Stimulated activated effector memory CD8-positive, alpha-beta T cell treated with anti-CD3 and anti-CD28 coated beads, Interleukin-12 subunit alpha, Interleukin-12 subunit beta, amount 100 ng/mL, for 72 hours (primary cell): ENCODE measurements at regions not wholly inside any gene's neighbourhood (a gene's known extent, or its start where the extent isn't known, plus 50 kb on each side); places are given as distances from the start of the nearest gene placed in this dataset.

Experiments
- ATAC-seq: fragments of 150-1000 bp; cut with Tn5 transposase; 2 replicates; pipeline ENCODE4 v1.10.0; 2021
- DNase-seq, 2 donors: peaks; one replicate each; pipeline ENCODE4 v3.0.0; 2021 to 2022; ENCODE audit warnings: low spot score in 2 of 2
- H3K27ac Mint-ChIP-seq: one replicate; pipeline ENCODE4 v1.8.0; 2022; ENCODE audit warnings: mild to moderate bottlenecking, mixed read lengths
- H3K36me3 Mint-ChIP-seq: one replicate; pipeline ENCODE4 v1.8.0; 2022; ENCODE audit warnings: mild to moderate bottlenecking, mixed read lengths
- H3K4me1 Mint-ChIP-seq: one replicate; pipeline ENCODE4 v1.8.0; 2022; ENCODE audit warnings: mixed read lengths
- H3K4me3 Mint-ChIP-seq: one replicate; pipeline ENCODE4 v1.8.0; 2022; ENCODE audit warnings: mild to moderate bottlenecking, mixed read lengths
- H3K9me3 Mint-ChIP-seq: one replicate; pipeline ENCODE4 v1.8.0; 2022; ENCODE audit warnings: mixed read lengths

DNA sequence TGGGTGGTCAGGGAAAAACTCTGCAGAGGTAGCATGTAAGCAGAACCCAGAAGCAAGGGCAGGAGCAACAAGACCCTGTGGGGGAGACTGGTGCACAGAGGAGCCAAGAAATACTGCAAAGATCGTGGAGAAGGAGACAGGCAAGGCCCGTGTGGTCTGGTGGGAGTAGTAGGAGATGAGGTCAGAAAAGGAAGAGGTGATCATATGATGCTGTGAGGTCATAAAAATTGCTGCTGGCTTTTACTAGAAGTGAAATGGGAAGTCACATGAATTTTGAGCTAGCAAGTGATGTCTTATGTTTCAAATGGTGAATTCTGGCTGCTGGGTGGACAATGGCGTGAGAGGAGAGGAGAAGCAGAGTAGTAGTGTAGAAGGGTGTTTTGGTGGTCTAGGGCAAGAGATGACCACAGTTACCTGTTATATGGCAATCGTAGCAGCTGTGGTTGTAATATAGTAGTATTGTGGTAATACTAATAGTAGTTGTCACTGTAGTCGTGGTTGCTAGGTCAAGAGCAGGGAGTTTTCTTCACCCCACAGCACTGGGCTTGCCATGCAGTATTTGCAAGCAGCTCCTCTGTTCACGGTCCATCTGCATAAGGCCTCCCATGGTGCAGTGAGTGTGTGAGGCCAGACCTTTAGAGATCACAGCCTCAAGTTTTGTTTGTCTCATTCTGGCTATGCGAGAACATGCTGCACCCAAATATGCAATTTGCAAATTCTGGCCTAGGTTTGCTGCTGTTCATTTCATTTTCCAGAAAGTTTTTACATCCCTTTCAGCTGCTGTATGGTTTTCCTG lies 205.0 kb downstream of the TSHZ3 start:
- Mint-ChIP-seq H3K9me3 (no peaks in the 10 kb centered on the region), H3K36me3 (no peaks in the 10 kb centered on the region), H3K4me3 (no peak overlapping the region), H3K27ac (no peak overlapping the region), H3K4me1 (no peaks in the 10 kb centered on the region)
- peak; percentile 8 for ATAC-seq
- no peak for DNase-seq

DNA sequence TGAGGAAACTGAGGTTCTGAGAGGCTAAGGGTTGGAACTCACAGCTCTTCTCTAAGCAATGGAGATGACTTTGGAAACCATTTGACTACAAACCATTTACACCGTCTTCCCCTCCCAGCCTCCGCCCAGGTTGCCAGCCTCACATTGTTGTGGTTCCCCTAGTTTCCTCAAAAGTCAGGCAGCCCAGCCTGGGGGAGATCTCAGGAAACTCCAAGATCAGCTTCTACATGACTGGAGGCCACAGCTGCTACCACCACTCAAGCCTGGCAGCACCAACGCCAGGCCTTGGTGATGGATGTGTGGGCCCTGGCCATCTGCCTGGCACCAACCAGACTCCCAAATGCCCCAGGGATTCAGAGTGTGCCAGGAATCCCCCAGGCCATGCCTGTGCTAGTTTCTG lies 207.9 kb downstream of the TSHZ3 start:
- Mint-ChIP-seq H3K36me3 (no peaks in the 10 kb centered on the region), H3K4me1 (no peaks in the 10 kb centered on the region), H3K9me3 (no peaks in the 10 kb centered on the region), H3K4me3 (no peak overlapping the region), H3K27ac (no peak overlapping the region)
- ATAC-seq: no peak
- no peak for DNase-seq

DNA sequence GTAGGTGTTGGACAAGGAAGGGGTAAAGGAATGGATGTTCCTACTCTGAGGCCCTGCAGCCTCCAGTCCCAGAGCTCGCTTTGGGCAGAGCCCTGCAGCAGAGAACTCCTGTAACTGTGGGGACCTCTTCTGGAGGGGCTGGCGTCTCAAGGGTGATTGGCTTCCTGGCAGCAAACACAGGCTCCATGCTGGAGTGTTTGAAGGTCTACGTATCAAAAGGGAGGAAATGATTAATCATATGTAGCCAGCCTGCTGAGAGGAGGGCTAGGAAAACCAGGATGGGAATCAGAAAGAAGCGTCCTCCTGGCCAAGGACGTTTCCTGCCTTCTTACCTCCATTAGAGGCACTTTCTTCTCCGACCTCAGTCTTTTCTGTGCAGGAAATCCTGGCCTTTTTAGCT lies 208.5 kb downstream of the TSHZ3 start:
- H3K36me3 Mint-ChIP-seq: no peaks in the 10 kb centered on the region
- DNase-seq: no peak
- H3K27ac Mint-ChIP-seq: no peak overlapping the region
- ATAC-seq: no peak
- no peak overlapping the region for H3K4me3 Mint-ChIP-seq
- H3K9me3 Mint-ChIP-seq: no peaks in the 10 kb centered on the region
- no peaks in the 10 kb centered on the region for H3K4me1 Mint-ChIP-seq

DNA sequence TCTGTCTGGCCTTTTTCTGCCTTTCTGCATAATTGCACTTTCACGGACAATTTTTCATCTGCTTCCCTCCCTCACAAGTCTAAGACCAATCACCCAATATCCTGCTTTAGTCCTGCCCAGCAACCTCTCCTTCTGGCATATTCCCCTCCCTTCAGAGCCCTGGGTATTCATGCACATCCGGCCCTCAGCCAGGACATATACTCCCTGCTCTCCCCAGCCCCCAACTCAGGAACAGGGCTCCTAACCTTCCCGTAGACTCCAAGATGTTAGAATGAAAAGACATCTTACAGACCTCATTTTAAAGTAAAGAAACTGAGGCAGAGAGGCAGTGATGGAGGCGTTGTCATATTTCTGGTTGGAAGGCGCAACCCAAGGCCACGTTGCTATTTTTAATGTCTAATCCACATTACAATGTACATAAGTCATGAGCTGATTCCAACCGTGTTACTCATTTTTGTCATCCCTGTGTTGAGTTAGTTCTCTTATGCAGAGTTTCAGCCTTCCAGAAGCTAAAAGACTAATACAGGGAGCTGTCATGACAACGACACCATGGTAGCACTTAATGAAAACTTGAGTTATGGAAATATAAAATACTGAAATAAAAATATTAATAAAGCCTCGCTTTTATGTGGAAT lies 209.2 kb downstream of the TSHZ3 start:
- no peaks in the 10 kb centered on the region for H3K4me1 Mint-ChIP-seq
- no peaks in the 10 kb centered on the region for H3K36me3 Mint-ChIP-seq
- DNase-seq: no peak
- no peak for ATAC-seq
- no peak overlapping the region for H3K27ac Mint-ChIP-seq
- no peaks in the 10 kb centered on the region for H3K9me3 Mint-ChIP-seq
- no peak overlapping the region for H3K4me3 Mint-ChIP-seq

DNA sequence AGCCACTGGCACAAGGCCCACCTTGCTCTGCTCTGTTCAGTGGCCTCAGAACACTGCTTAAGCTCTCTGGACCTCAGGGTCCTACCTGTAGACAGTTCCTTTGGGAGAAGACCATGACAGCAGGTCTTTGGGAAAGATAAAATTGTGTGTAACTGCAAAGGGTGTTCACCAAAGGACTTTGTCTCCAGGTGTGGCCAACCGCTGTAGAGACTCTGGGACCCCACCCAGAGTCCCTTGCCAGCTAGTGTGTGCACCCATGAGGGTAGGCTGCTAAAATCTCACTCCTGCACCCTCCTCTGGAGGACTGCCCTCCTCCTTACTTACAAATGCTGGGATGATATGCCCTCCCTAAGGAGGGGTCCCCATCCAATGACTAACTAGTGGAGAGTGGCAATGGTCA lies 211.2 kb downstream of the TSHZ3 start:
- no peaks in the 10 kb centered on the region for H3K4me1 Mint-ChIP-seq
- no peak for DNase-seq
- no peak overlapping the region for H3K4me3 Mint-ChIP-seq
- no peaks in the 10 kb centered on the region for H3K9me3 Mint-ChIP-seq
- H3K36me3 Mint-ChIP-seq: no peaks in the 10 kb centered on the region
- ATAC-seq: no peak
- H3K27ac Mint-ChIP-seq: no peak overlapping the region

DNA sequence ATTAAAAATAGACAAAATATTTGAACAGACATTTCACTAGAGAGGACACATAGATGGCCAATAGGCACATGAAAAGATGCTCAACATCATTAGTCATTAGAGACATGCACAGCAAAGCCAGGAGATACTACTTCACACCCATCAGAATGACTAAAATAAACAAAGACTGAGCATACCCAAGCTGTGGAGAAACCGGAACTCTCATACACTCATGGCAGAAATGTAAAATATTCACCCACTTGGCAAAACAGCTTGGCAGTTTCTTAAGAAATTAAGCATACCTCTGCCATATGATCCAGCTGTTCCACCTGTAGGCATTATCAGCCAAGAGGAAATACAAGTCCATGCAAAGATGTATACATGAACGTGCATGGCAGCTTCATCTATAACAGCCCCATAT lies 213.4 kb downstream of the TSHZ3 start:
- Mint-ChIP-seq H3K4me3 (no peak overlapping the region), H3K4me1 (no peaks in the 10 kb centered on the region), H3K9me3 (no peaks in the 10 kb centered on the region), H3K27ac (no peak overlapping the region), H3K36me3 (no peaks in the 10 kb centered on the region)
- DNase-seq (no peak), ATAC-seq (no peak)

DNA sequence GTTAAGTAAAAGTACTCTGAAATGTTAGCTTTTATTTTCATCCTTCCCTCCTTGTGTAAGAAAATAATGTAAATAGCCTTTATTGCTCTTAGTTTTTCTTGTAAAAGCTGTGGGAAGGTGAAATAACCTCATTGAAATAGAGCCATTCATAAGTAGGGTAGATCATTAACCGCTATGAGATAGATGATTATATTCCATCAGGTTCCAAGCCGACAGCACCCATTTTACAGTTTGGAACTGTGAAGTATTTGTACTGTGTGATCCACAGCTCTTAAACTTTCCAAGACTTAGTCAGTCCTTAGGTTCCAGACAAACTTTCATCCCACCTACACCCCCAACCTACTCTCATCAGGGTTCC lies 216.5 kb downstream of the TSHZ3 start:
- Mint-ChIP-seq H3K27ac (no peak overlapping the region), H3K36me3 (no peaks in the 10 kb centered on the region), H3K4me3 (no peak overlapping the region), H3K9me3 (no peaks in the 10 kb centered on the region), H3K4me1 (no peaks in the 10 kb centered on the region)
- no peak for DNase-seq
- no peak for ATAC-seq

DNA sequence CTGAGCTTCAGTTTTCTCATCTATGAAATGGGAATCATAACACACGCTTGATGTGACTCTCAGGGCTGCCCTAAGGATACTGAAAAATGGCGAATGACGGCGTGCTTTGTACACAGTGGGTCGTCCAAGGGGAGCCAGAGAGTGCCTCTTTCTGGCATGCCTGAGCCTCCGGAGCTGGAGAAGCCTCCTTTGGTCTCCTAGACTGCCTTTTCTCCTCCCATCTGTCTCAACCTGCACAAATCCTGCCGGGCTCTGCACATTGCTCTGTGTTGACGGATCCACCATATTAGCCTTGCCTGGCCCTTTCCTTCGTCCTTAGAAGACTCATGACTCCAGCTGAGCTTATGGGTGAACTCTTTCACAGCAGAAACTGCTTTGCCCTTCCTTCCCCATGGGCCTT lies 220.9 kb downstream of the TSHZ3 start:
- no peak overlapping the region for H3K4me3 Mint-ChIP-seq
- no peaks in the 10 kb centered on the region for H3K36me3 Mint-ChIP-seq
- no peak overlapping the region for H3K27ac Mint-ChIP-seq
- H3K4me1 Mint-ChIP-seq: no peaks in the 10 kb centered on the region
- DNase-seq (no peak), ATAC-seq (no peak)
- H3K9me3 Mint-ChIP-seq: no peaks in the 10 kb centered on the region

DNA sequence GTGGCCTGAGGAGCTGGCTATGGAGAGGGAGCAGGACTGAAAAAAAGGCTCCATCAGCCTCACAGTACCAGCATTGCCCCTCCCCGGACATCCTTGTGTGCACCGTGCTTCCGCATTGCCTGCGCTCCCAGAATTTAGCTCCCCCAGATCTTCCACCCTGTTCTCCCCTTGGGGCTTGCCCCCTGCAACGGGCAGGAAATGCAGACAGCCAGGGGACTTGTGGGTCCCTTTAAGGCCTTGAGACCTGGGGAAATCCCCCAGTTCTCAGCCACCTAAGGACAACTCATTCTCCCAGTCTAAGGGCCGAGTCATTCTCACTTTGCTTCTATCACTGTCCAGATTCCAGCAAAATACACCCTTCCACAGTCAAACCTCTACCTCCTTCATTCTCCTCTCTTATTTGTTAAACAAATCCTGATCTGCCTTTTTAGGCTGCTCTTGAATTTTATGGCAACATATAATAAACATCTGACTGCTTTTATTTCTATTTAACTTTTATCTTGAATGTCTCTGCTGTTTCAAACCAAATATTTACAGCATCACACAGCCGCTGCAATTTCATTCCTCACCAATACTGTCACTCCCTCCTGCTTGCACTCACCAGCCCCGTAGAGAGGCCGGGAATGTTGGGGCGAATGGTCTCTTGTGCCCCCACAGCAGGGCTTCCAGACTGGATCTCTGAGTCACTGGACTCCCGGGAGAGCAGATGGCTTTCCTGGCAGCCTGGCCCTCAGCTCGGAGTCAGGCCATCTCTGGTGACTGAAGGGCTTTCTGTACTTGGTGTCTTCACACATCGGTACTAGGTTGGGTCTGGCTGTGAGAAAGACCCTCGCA lies 221.9 kb downstream of the TSHZ3 start:
- Mint-ChIP-seq H3K36me3 (no peaks in the 10 kb centered on the region), H3K27ac (no peak overlapping the region), H3K4me3 (no peak overlapping the region), H3K4me1 (no peaks in the 10 kb centered on the region), H3K9me3 (no peaks in the 10 kb centered on the region)
- no peak for DNase-seq
- peak; percentile 64 for ATAC-seq

DNA sequence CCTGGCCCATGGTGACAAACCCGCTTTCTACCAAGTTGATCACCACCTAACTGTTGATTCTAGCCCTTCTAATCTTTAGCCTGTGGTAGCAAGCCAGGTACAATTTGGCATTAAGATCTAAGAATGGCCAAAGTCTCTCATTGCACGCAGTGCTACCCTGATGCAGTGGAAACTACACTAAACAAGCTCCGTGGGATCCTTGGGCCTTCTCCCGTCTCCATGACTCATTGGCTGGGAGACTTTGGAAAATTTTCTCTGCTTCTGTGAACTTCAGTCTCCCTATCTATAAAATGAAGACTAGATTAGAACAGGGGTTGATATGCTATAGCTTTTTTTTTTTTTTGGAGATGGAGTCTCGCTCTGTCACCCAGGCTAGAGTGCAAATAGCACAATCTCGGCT lies 223.0 kb downstream of the TSHZ3 start:
- H3K4me3 Mint-ChIP-seq: no peak overlapping the region
- no peaks in the 10 kb centered on the region for H3K4me1 Mint-ChIP-seq
- H3K36me3 Mint-ChIP-seq: no peaks in the 10 kb centered on the region
- ATAC-seq (no peak), DNase-seq (no peak)
- H3K27ac Mint-ChIP-seq: no peak overlapping the region
- no peaks in the 10 kb centered on the region for H3K9me3 Mint-ChIP-seq

DNA sequence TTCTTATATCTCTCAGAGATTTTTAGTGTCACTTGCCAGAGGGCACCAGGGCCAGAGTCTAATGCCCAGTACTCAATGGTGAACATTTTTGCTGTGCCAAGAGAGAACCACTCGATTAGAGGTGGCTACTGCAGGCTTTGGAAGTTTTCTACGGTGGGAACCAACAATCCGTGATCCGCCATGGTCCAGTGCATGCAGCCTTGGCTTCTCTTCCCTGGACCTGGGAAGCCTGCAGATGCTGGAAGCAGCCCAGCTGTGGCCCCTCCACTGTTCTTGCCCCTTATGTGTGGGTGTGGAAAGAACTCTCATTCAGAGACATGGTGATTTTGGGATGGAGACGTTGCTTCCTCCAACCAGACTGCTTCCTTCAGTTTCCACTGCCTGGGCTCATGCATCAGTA lies 224.2 kb downstream of the TSHZ3 start:
- Mint-ChIP-seq H3K27ac (no peak overlapping the region), H3K9me3 (no peaks in the 10 kb centered on the region), H3K36me3 (no peaks in the 10 kb centered on the region), H3K4me3 (no peak overlapping the region), H3K4me1 (no peaks in the 10 kb centered on the region)
- no peak for DNase-seq
- no peak for ATAC-seq

DNA sequence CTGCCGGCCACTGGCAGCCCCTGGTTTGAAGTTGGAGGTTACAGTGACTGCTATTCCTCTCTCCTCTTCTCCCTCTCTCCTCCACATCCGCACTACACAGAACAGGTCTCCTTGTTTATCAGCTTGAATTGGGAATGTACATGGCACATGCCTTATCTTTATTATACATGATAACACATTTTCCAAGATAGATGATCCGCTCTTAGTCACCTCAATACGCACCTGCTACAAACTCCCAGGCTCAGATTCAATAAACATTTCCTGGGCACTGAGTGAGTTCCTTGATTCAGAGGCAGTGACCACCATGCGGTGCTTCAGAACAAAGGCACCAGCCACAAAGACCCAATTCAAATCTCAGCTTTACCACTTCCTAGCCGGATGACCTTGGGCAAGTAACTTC lies 227.7 kb downstream of the TSHZ3 start:
- H3K4me1 Mint-ChIP-seq: no peaks in the 10 kb centered on the region
- no peak overlapping the region for H3K4me3 Mint-ChIP-seq
- H3K36me3 Mint-ChIP-seq: no peaks in the 10 kb centered on the region
- no peak overlapping the region for H3K27ac Mint-ChIP-seq
- DNase-seq (no peak), ATAC-seq (no peak)
- H3K9me3 Mint-ChIP-seq: no peaks in the 10 kb centered on the region

DNA sequence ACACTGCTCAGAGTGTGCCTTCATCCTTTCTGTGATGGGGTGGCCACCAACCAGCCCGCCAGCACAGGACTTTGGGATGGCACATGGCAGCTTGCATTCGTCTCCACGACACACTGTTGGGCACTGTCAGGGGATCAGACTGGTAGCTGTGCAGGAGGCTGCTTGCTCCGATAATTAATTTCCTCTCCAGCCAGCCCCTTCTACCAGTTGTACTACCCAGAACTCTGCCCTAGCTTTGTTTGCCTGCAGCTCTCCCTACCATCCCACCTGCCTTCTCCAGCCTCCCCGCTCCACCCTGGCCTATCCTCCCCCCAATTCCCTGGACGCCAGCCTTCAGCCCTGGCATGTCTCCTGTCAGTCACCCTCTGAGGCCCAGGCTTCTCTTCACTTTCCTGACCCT lies 228.3 kb downstream of the TSHZ3 start:
- H3K4me1 Mint-ChIP-seq: no peaks in the 10 kb centered on the region
- H3K36me3 Mint-ChIP-seq: no peaks in the 10 kb centered on the region
- DNase-seq (no peak), ATAC-seq (no peak)
- H3K4me3 Mint-ChIP-seq: no peak overlapping the region
- H3K27ac Mint-ChIP-seq: no peak overlapping the region
- H3K9me3 Mint-ChIP-seq: no peaks in the 10 kb centered on the region

DNA sequence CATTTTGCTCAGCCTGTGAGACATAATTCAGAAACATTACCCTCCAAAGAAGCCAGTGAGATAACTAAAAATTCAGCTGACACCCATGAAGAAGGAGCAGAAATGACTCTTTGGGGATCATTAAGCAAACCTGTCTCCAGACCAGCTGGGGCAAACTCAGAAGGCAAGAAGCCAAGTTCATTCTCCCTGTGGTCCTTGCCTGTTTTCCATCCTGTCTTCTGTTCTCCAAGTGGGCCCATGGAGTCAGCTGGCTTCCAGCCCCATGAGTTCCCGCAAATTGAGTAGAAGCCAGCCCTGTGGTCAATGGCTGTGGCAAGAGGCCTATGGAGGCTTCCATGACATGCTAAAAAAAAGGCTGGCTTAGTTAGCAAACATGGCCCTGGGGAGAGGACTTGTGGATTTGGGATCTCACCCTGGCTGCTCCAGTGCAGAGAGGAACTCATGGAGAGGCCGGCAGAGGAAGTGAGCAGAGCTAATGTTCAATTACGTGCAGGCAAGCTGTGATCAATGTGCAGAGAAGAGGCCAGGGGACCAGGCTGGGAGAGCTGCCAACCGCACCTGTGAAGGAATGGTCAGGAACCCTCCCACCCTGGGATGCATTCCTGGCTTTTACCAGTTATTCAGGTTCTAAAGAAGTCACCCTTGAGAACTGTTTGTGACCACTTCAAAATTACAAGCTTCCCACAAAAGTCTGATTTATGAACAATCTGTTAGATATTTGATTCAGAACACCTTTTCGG lies 229.1 kb downstream of the TSHZ3 start:
- Mint-ChIP-seq H3K36me3 (no peaks in the 10 kb centered on the region), H3K9me3 (no peaks in the 10 kb centered on the region), H3K27ac (no peak overlapping the region), H3K4me3 (no peak overlapping the region), H3K4me1 (no peaks in the 10 kb centered on the region)
- DNase-seq (no peak), ATAC-seq (no peak)

DNA sequence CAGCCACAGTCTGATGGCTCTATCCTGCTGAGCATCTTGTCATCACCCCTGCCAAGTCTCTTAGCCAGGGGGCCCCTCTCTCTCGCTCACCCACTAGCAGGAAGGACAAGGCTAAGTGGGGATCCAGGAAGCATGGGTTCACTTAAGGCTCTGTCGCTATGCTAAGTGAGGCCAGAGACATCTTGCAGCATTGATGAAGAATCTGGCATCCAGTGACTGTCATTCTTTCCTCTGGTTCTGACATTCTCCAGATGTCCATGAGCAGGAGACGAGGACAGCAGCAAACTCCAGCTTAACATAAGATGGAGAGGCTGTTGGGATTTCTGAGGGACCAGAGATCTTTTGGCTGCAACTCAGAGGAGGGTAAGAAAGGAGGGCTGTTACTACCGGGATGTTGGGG lies 230.2 kb downstream of the TSHZ3 start:
- no peak overlapping the region for H3K27ac Mint-ChIP-seq
- H3K9me3 Mint-ChIP-seq: no peaks in the 10 kb centered on the region
- H3K4me3 Mint-ChIP-seq: no peak overlapping the region
- no peak for DNase-seq
- no peaks in the 10 kb centered on the region for H3K4me1 Mint-ChIP-seq
- no peak for ATAC-seq
- H3K36me3 Mint-ChIP-seq: no peaks in the 10 kb centered on the region
